H1 (cell line): ENCODE measurements at regions not wholly inside any gene's neighbourhood (a gene's known extent, or its start where the extent isn't known, plus 50 kb on each side); places are given as distances from the start of the nearest gene placed in this dataset.

Source experiments
- CTCF ChIA-PET: fragments of 300-600 bp; sonication (Branson Sonifier 250); formaldehyde crosslinking; loops from one replicate; lab custom pipeline; 2021; ENCODE audit not compliant: partially characterized antibody; lab: Charles Lee
- POLR2A ChIA-PET: fragments of 300-600 bp; sonication (Branson Sonifier 250); formaldehyde crosslinking; loops from one replicate; lab custom pipeline; 2021; ENCODE audit warnings: inconsistent platforms; ENCODE audit not compliant: partially characterized antibody; lab: Charles Lee
- DNase-seq, 2 experiments: peaks; one replicate each; pipeline versions ENCODE4 v3.0.0 to v3.0.0-alpha.2; 2010 to 2022; ENCODE audit warnings: low spot score in 2 of 2, low read depth in 1 of 2, mixed read lengths in 1 of 2
- FAIRE-seq: peaks from 2 replicates; lab custom pipeline; 2011; peaks lifted over from hg19 to GRCh38; lab: Jason Lieb, UNC
- H2AFZ ChIP-seq: 2 replicates; pipeline ENCODE4 v1.8.1; 2012; ENCODE audit warnings: low read length, inconsistent platforms
- H2AK5ac ChIP-seq: 2 replicates; pipeline ENCODE4 v1.6.1; 2013; ENCODE audit warnings: low read depth, low read length
- H2BK120ac ChIP-seq: replicated peaks from 2 replicates; pipeline ENCODE3; 2013; ENCODE audit warnings: low read depth, low read length, inconsistent platforms
- H2BK12ac ChIP-seq: 2 replicates; pipeline ENCODE4 v1.6.1; 2013; ENCODE audit warnings: low read depth, low read length
- H2BK15ac ChIP-seq: 2 replicates; pipeline ENCODE4 v1.6.1; 2013; ENCODE audit warnings: low read length
- H2BK20ac ChIP-seq: 2 replicates; pipeline ENCODE4 v1.6.1; 2013; ENCODE audit warnings: low read length
- H2BK5ac ChIP-seq: 2 replicates; pipeline ENCODE4 v1.6.1; 2013; ENCODE audit warnings: low read depth, low read length
- H3K14ac ChIP-seq: 2 replicates; pipeline ENCODE4 v1.6.1; 2013; ENCODE audit warnings: inconsistent platforms; ENCODE audit not compliant: insufficient read length
- H3K18ac ChIP-seq: 2 replicates; pipeline ENCODE4 v1.6.1; 2013; ENCODE audit warnings: low read length; ENCODE audit errors: extremely low read depth
- H3K23ac ChIP-seq: 2 replicates; pipeline ENCODE4 v1.6.1; 2013; ENCODE audit warnings: inconsistent platforms; ENCODE audit not compliant: insufficient read length
- H3K23me2 ChIP-seq: 2 replicates; pipeline ENCODE4 v1.6.1; 2013; ENCODE audit warnings: low read depth, low read length
- H3K27ac ChIP-seq: 2 replicates; pipeline ENCODE4 v1.6.1; 2011; ENCODE audit warnings: low read depth, low read length, inconsistent platforms
- H3K27me3 ChIP-seq, 4 experiments: replicated peaks in 1 of 4; 1 replicate in 1 of 4; 2 replicates in 3 of 4; pipeline versions ENCODE4 v1.6.1 to v1.8.1; 2011 to 2013; ENCODE audit warnings: low read length in 3 of 4, mild to moderate bottlenecking in 3 of 4, inconsistent platforms in 2 of 4, mixed read lengths in 2 of 4, moderate library complexity in 1 of 4; ENCODE audit not compliant: control insufficient read depth in 3 of 4, insufficient read depth in 3 of 4; ENCODE audit errors: extremely low read depth in 1 of 4
- H3K36me3 ChIP-seq, 4 experiments: 2 replicates each; pipeline versions ENCODE4 v1.6.1 to v1.8.1; 2011 to 2013; ENCODE audit warnings: mild to moderate bottlenecking in 4 of 4, low read length in 3 of 4, moderate library complexity in 2 of 4, control low read depth in 1 of 4, inconsistent platforms in 1 of 4; ENCODE audit not compliant: insufficient read depth in 4 of 4, control insufficient read depth in 2 of 4
- H3K4ac ChIP-seq: replicated peaks from 2 replicates; pipeline ENCODE3; 2013; ENCODE audit warnings: low read length, low read depth, mixed read lengths, inconsistent platforms; ENCODE audit not compliant: insufficient read length
- H3K4me1 ChIP-seq, 4 experiments: replicated peaks in 1 of 4; 1 replicate in 1 of 4; 2 replicates in 3 of 4; pipeline versions ENCODE4 v1.6.1 to v1.8.1; 2011 to 2013; ENCODE audit warnings: low read length in 3 of 4, inconsistent platforms in 2 of 4, mixed read lengths in 1 of 4; ENCODE audit not compliant: insufficient read depth in 4 of 4, control insufficient read depth in 3 of 4
- H3K4me2 ChIP-seq, 2 experiments: 2 replicates each; pipeline versions ENCODE4 v1.6.1 to v1.8.1; 2011 to 2013; ENCODE audit warnings: low read depth in 2 of 2, low read length in 2 of 2, control low read depth in 1 of 2, inconsistent platforms in 1 of 2, mild to moderate bottlenecking in 1 of 2; ENCODE audit not compliant: insufficient read depth in 1 of 2
- H3K4me3 ChIP-seq, 4 experiments: fragments of 200-600, 300-600 bp in 1 of 4; sonication (generic), shearing (Covaris generic), sonication (Bioruptor Twin) in 1 of 4; 2 replicates each; pipeline versions ENCODE4 v1.5.1 to v1.8.1; 2011 to 2016; ENCODE audit warnings: low read length in 4 of 4, low read depth in 3 of 4, control low read depth in 2 of 4, inconsistent platforms in 2 of 4, mild to moderate bottlenecking in 2 of 4, mixed read lengths in 1 of 4, moderate library complexity in 1 of 4; ENCODE audit not compliant: insufficient read depth in 2 of 4; ENCODE audit errors: extremely low read depth in 1 of 4
- H3K56ac ChIP-seq: replicated peaks from 2 replicates; pipeline ENCODE3; 2013; ENCODE audit warnings: low read depth, mild to moderate bottlenecking, mixed read lengths, low read length, inconsistent platforms; ENCODE audit not compliant: insufficient read length
- H3K79me1 ChIP-seq: 2 replicates; pipeline ENCODE4 v1.6.1; 2013; ENCODE audit warnings: low read depth, low read length, control low read depth
- H3K79me2 ChIP-seq, 2 experiments: 2 replicates each; pipeline versions ENCODE4 v1.6.1 to v1.8.1; 2012 to 2013; ENCODE audit warnings: low read length in 2 of 2, mild to moderate bottlenecking in 2 of 2, inconsistent platforms in 1 of 2; ENCODE audit not compliant: insufficient read depth in 2 of 2, control insufficient read depth in 1 of 2
- H3K9ac ChIP-seq, 4 experiments: replicated peaks in 1 of 4; 1 replicate in 1 of 4; 2 replicates in 3 of 4; pipeline versions ENCODE4 v1.6.1 to v1.8.1; 2011 to 2013; ENCODE audit warnings: low read depth in 3 of 4, low read length in 3 of 4, control low read depth in 2 of 4, mild to moderate bottlenecking in 2 of 4, moderate library complexity in 2 of 4, inconsistent platforms in 1 of 4; ENCODE audit errors: extremely low read depth in 1 of 4
- H3K9me3 ChIP-seq, 2 experiments: 2 replicates each; pipeline versions ENCODE4 v1.6.1 to v1.8.1; 2012 to 2013; ENCODE audit warnings: mild to moderate bottlenecking in 2 of 2, moderate library complexity in 2 of 2, control low read depth in 1 of 2, inconsistent platforms in 1 of 2, low read depth in 1 of 2, low read length in 1 of 2, mixed read lengths in 1 of 2; ENCODE audit not compliant: insufficient read depth in 2 of 2
- H4K20me1 ChIP-seq, 2 experiments: replicated peaks in 1 of 2; 2 replicates each; pipeline versions ENCODE3 to v1.8.1; 2011 to 2013; ENCODE audit warnings: inconsistent platforms in 2 of 2, low read length in 2 of 2, mild to moderate bottlenecking in 1 of 2; ENCODE audit not compliant: insufficient read depth in 2 of 2, control insufficient read depth in 1 of 2
- H4K5ac ChIP-seq: 2 replicates; pipeline ENCODE4 v1.6.1; 2013; ENCODE audit warnings: low read length, low read depth, mixed read lengths, inconsistent platforms; ENCODE audit not compliant: insufficient read length
- H4K8ac ChIP-seq: 2 replicates; pipeline ENCODE4 v1.8.0; 2013; ENCODE audit warnings: mild to moderate bottlenecking, moderate library complexity, low read length, inconsistent platforms; ENCODE audit not compliant: insufficient read depth; ENCODE audit errors: extremely low read depth
- H4K91ac ChIP-seq: replicated peaks from 2 replicates; pipeline ENCODE3; 2013; ENCODE audit warnings: low read length, mixed read lengths, inconsistent platforms; ENCODE audit not compliant: insufficient read length
- ATF3 ChIP-seq: IDR thresholded peaks from 2 replicates; pipeline ENCODE4 v1.6.1; 2011; ENCODE audit warnings: low read depth, mild to moderate bottlenecking, low read length; ENCODE audit not compliant: insufficient read depth
- BCL11A ChIP-seq, 2 experiments: IDR thresholded peaks; one replicate each; pipeline ENCODE4 v1.6.1; 2011; ENCODE audit warnings: low read depth in 2 of 2, low read length in 2 of 2, mild to moderate bottlenecking in 2 of 2
- CBX5 ChIP-seq: fragments of 300-800, 300-1000 bp; sonication (generic); IDR thresholded peaks from 2 replicates; pipeline ENCODE4 v1.7.1; 2016; ENCODE audit warnings: antibody characterized with exemption, low read length, low read depth
- CREB1 ChIP-seq: IDR thresholded peaks from 2 replicates; pipeline ENCODE4 v1.6.1; 2012; ENCODE audit warnings: inconsistent platforms
- CTCF ChIP-seq, 3 experiments: IDR thresholded peaks; 1 replicate in 2 of 3; 2 replicates in 1 of 3; pipeline versions ENCODE4 v1.5.1 to v1.6.1; 2011; ENCODE audit warnings: low read length in 3 of 3, mild to moderate bottlenecking in 3 of 3, inconsistent platforms in 2 of 3, low read depth in 1 of 3, moderate library complexity in 1 of 3; ENCODE audit not compliant: insufficient read depth in 1 of 3; ENCODE audit errors: control extremely low read depth in 1 of 3
- EP300 ChIP-seq, 2 experiments: IDR thresholded peaks; 1 replicate in 1 of 2; 2 replicates in 1 of 2; pipeline ENCODE4 v1.6.1; 2011 to 2012; ENCODE audit warnings: low read depth in 2 of 2, low read length in 2 of 2, mild to moderate bottlenecking in 2 of 2, borderline replicate concordance in 1 of 2, inconsistent platforms in 1 of 2, moderate library complexity in 1 of 2
- GABPA ChIP-seq: IDR thresholded peaks from 2 replicates; pipeline ENCODE4 v1.6.1; 2011; ENCODE audit warnings: mild to moderate bottlenecking, low read length, moderate library complexity, borderline replicate concordance; ENCODE audit not compliant: insufficient read depth
- RNF2 ChIP-seq: fragments of 200-900, 300-1000 bp; sonication (generic); IDR thresholded peaks from 2 replicates; pipeline ENCODE4 v1.7.1; 2016; ENCODE audit warnings: borderline replicate concordance, low read depth, mild to moderate bottlenecking, antibody characterized with exemption, low read length; ENCODE audit not compliant: poor library complexity, severe bottlenecking; ENCODE audit errors: missing control alignments
- SIX5 ChIP-seq: IDR thresholded peaks from 2 replicates; pipeline ENCODE4 v1.6.1; 2011; ENCODE audit warnings: mild to moderate bottlenecking, low read depth, low read length
- SP1 ChIP-seq: IDR thresholded peaks from 2 replicates; pipeline ENCODE4 v1.6.1; 2011; ENCODE audit warnings: low read depth, low read length
- TBP ChIP-seq: IDR thresholded peaks from 2 replicates; pipeline ENCODE4 v1.6.1; 2011; ENCODE audit warnings: low read depth, low read length, improper control_type of control experiment
- WGBS, 2 experiments: shearing (Covaris generic) in 1 of 2; methylation state at CpG; one replicate each; pipeline versions ENCODE4 v1.1.6 to v1.1.7; 2013 to 2015; ENCODE audit warnings: low lambda C conversion rate in 2 of 2, mixed read lengths in 2 of 2, inconsistent platforms in 1 of 2, low coverage in 1 of 2, missing lambda C conversion rate in 1 of 2; ENCODE audit not compliant: insufficient replicate concordance in 2 of 2, insufficient coverage in 1 of 2, insufficient read length in 1 of 2; ENCODE audit errors: extremely low coverage in 1 of 2, missing lambda C conversion rate in 1 of 2; 5-methylcytosine and 5-hydroxymethylcytosine counted together

GRCh38 chr13:85473144-85473543 lies 326.1 kb downstream of the SLITRK6 start:
- Histone ChIP-seq H2BK20ac (no peak overlapping the region), H3K79me1 (no peaks in the 10 kb centered on the region), H3K4ac (no peak overlapping the region), H3K36me3 (no peaks in the 10 kb centered on the region), H2BK15ac (no peak overlapping the region), H3K4me2 (no peak overlapping the region), H3K4me1 (no peaks in the 10 kb centered on the region), H3K18ac (no peak overlapping the region), H4K8ac (no peak overlapping the region), H4K5ac (no peak overlapping the region), H3K56ac (no peak overlapping the region), H4K91ac (no peak overlapping the region), H3K27me3 (no peaks in the 10 kb centered on the region), H4K20me1 (no peaks in the 10 kb centered on the region), H3K27ac (no peak overlapping the region), H2AFZ (no peak overlapping the region), H3K9me3 (peaks cover 0 to 3% of the 10 kb centered on the region in 2 experiments; a peak in 1 of 4 replicates), H3K4me3 (no peak overlapping the region), H3K14ac (no peak overlapping the region), H2AK5ac (no peak overlapping the region), H3K79me2 (no peaks in the 10 kb centered on the region), H3K9ac (no peak overlapping the region), H2BK12ac (no peak overlapping the region), H3K23ac (no peak overlapping the region), H3K23me2 (no peaks in the 10 kb centered on the region), H2BK120ac (no peak overlapping the region), H2BK5ac (no peak overlapping the region)
- WGBS, 2 experiments: 93% methylated on average over 2 of the region's 2 CpGs; no CpG with 5 or more reads in 1 of the 2 experiments
- DNase-seq (no peak), FAIRE-seq (no peak)
- ChIA-PET CTCF (no interaction called here), POLR2A (no interaction called here)
- no peak for TF ChIP-seq CREB1
- no peak for TF ChIP-seq SP1
- TF ChIP-seq RNF2: no peak
- no peak for TF ChIP-seq SIX5
- TF ChIP-seq EP300 (IDR thresholded peaks at IDR 0.05; ENCODE audit: borderline replicate concordance in 1 of 2, low read depth in 2 of 2, low read length in 2 of 2): no peak
- TF ChIP-seq TBP: no peak
- no peak for TF ChIP-seq GABPA
- no peak for TF ChIP-seq CBX5
- no peak for TF ChIP-seq CTCF (IDR thresholded peaks at IDR 0.05; ENCODE audit: control extremely low read depth in 1 of 3, insufficient read depth in 1 of 3, low read depth in 1 of 3, low read length in 3 of 3)
- no peak for TF ChIP-seq ATF3
- TF ChIP-seq BCL11A (IDR thresholded peaks at IDR 0.05; ENCODE audit: low read depth in 2 of 2, low read length in 2 of 2): no peak
